ENCODE measurements at regions not wholly inside any gene's neighbourhood (a gene's known extent, or its start where the extent isn't known, plus 50 kb on each side); places are given as distances from the start of the nearest gene placed in this dataset.

DNA sequence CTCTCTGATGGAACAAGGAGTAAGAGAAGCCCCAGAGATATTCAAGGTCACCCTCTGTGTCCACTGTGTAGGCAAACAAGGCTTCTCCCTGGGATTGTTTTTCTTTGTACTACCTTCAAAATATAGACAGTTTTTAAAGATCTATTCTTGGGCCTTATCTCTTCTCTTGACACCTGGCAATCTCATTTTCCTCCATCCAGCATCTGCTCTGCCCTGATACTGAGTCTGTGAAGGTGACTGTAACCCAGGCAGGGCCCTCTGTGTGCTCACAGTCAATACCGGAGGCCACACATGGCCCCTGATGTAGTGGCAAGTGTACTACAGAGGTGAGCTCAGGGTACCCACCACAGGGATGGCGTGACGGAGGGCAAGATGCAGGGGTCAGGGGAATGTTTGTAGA, 221.1 kb downstream of the SNX10 start (continued):
- TF ChIP-seq BCLAF1 (IDR thresholded peaks at IDR 0.05; ENCODE audit: borderline replicate concordance in 1 of 2, control insufficient read depth in 1 of 2, low read depth in 2 of 2, low read length in 1 of 2) (no peak), MTA2 (IDR thresholded peaks at IDR 0.05; ENCODE audit: low read depth) (peak; percentile 40; the same call in 1 of the 2 replicates), THRAP3 (IDR thresholded peaks at IDR 0.05; ENCODE audit: borderline replicate concordance) (no peak), EP300 (IDR thresholded peaks at IDR 0.05; ENCODE audit: low read length) (0 out of 2 replicates have a peak, but pooled peaks have one; percentile 38), BMI1 (IDR thresholded peaks at IDR 0.05; ENCODE audit: low read length) (no peak), NCOR1 (IDR thresholded peaks at IDR 0.05) (peak; percentile 20; the same call in 1 of the 2 replicates), CREM (IDR thresholded peaks at IDR 0.05; ENCODE audit: low read depth) (no peak)

- H2AFZ ChIP-seq (ENCODE audit: low read depth, low read length) = no peak overlapping the region
- BruUV-seq (replicated peaks) = no TSS peak
- no peak overlapping the region for H3K9ac ChIP-seq (ENCODE audit: insufficient read depth in 1 of 2, low read depth in 2 of 2, low read length in 2 of 2)
- no peaks in the 10 kb centered on the region for H4K20me1 ChIP-seq (replicated peaks; ENCODE audit: control insufficient read depth, insufficient read depth, low read length)
- H3K4me2 ChIP-seq (ENCODE audit: insufficient read depth, low read length) = no peak overlapping the region
- no peak for FAIRE-seq
- ChIA-PET CTCF (ENCODE audit: low intra/inter-chr PET ratio) (no interaction called here), POLR2A (no interaction called here)
- no peaks in the 10 kb centered on the region for H3K9me3 ChIP-seq (replicated peaks; ENCODE audit: control insufficient read depth, insufficient read depth, low read depth, low read length)
- no peaks in the 10 kb centered on the region for H3K36me3 ChIP-seq (ENCODE audit: control insufficient read depth, insufficient read depth, low read length)
- H3K4me1 ChIP-seq (replicated peaks in 1 of 2; ENCODE audit: control insufficient read depth in 2 of 2, insufficient read depth in 2 of 2, low read length in 2 of 2) = peaks cover 23 to 28% of the 10 kb centered on the region in 2 experiments
- in situ Hi-C loops (cut with MboI) (loop anchor here (25.0 kb wide), 2 partner anchors 627 to 648 kb away; partner anchors contain the start of genes HOXA10, HOXA3, HOXA7 and HOXA9), intact Hi-C loops (cut with micrococcal nuclease) (no loop called here)
- no peak overlapping the region for H3K4me3 ChIP-seq
- H3K27me3 ChIP-seq (ENCODE audit: control insufficient read depth in 2 of 2, insufficient read depth in 2 of 2, low read length in 2 of 2) = peaks cover 17 to 23% of the 10 kb centered on the region in 2 experiments; a peak in 4 of 5 replicates
- WGBS (ENCODE audit: insufficient coverage, low coverage, missing lambda C conversion rate) = 0% methylated on average over 2 of the region's 2 CpGs
- no peak overlapping the region for H3K27ac ChIP-seq (ENCODE audit: extremely low read depth, low read depth, low read length)
- H3K79me2 ChIP-seq (ENCODE audit: control insufficient read depth, insufficient read depth, low read length) = no peaks in the 10 kb centered on the region
- peak; percentile 64 for ATAC-seq
- H3K9me1 ChIP-seq (ENCODE audit: control insufficient read depth, insufficient read depth, low read length) = no peaks in the 10 kb centered on the region
- peak in 1 of 4 experiments; percentile 5 for DNase-seq (ENCODE audit: extremely low read depth in 1 of 4, low spot score in 3 of 4)
- TF ChIP-seq FOXO4 (CRISPR knock-in tag; IDR thresholded peaks at IDR 0.05) = no peak
- TF ChIP-seq, protein P1, sequence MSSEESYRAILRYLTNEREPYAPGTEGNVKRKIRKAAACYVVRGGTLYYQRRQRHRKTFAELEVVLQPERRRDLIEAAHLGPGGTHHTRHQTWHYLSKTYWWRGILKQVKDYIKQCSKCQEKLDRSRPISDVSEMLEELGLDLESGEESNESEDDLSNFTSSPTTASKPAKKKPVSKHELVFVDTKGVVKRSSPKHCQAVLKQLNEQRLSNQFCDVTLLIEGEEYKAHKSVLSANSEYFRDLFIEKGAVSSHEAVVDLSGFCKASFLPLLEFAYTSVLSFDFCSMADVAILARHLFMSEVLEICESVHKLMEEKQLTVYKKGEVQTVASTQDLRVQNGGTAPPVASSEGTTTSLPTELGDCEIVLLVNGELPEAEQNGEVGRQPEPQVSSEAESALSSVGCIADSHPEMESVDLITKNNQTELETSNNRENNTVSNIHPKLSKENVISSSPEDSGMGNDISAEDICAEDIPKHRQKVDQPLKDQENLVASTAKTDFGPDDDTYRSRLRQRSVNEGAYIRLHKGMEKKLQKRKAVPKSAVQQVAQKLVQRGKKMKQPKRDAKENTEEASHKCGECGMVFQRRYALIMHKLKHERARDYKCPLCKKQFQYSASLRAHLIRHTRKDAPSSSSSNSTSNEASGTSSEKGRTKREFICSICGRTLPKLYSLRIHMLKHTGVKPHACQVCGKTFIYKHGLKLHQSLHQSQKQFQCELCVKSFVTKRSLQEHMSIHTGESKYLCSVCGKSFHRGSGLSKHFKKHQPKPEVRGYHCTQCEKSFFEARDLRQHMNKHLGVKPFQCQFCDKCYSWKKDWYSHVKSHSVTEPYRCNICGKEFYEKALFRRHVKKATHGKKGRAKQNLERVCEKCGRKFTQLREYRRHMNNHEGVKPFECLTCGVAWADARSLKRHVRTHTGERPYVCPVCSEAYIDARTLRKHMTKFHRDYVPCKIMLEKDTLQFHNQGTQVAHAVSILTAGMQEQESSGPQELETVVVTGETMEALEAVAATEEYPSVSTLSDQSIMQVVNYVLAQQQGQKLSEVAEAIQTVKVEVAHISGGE (CRISPR knock-in tag; IDR thresholded peaks at IDR 0.05) = no peak
- TF ChIP-seq HDAC2 (IDR thresholded peaks at IDR 0.05) = peak; percentile 20; the same call in 1 of the 2 replicates
- TF ChIP-seq DACH1 (IDR thresholded peaks at IDR 0.05; ENCODE audit: partially characterized antibody) = no peak
- peak; percentile 42 for TF ChIP-seq ARID1B (IDR thresholded peaks at IDR 0.05)
- 0 out of 2 replicates have a peak, but pooled peaks have one; percentile 16 for TF ChIP-seq CXXC5 (CRISPR knock-in tag; IDR thresholded peaks at IDR 0.05)
- no peak for TF ChIP-seq NCOA1 (IDR thresholded peaks at IDR 0.05; ENCODE audit: low read depth)
- no peak for TF ChIP-seq GTF2A2 (tag; IDR thresholded peaks at IDR 0.05)
These were observed 222.3 kb downstream of the SNX10 start for GRCh38 chr7:26513948-26514347.

Data from K562 (cell line).